ENCODE measurements at regions not wholly inside any gene's neighbourhood (a gene's known extent, or its start where the extent isn't known, plus 50 kb on each side); places are given as distances from the start of the nearest gene placed in this dataset.

GRCh38 chr12:127785986-127786590 is 480.9 kb upstream of the TMEM132C start (continued):
- TF ChIP-seq ZNF317 (CRISPR knock-in tag; IDR thresholded peaks at IDR 0.05; ENCODE audit: borderline replicate concordance, low read depth), result no peak
- no peak for TF ChIP-seq OVOL2 (CRISPR knock-in tag; IDR thresholded peaks at IDR 0.05; ENCODE audit: borderline replicate concordance)
- no peak for TF ChIP-seq ZNF416 (CRISPR knock-in tag; IDR thresholded peaks at IDR 0.05)

DNA sequence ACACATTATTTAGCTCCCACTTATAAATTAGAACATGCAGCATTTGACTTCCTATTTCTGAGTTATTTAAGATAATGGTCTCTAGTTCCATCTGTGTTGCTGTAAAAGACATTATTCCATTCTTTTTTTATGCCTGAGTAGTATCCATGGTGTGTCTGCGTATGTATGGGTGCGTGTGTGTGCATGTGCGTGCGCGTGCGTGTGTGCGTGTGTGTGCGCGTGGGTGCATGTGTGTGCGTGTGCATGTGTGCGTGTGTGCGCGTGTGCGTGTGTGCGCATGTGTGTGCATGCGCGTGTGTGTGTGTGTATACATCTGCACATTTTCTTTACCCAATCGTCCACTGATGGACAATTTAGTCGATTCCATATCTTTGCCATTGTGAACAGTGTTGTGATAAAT is 479.4 kb upstream of the TMEM132C start:
- ATAC-seq, result no peak
- TF ChIP-seq ELF4 (CRISPR knock-in tag; IDR thresholded peaks at IDR 0.05; ENCODE audit: low read depth), result no peak
- no peak for TF ChIP-seq ATF2 (CRISPR knock-in tag; IDR thresholded peaks at IDR 0.05; ENCODE audit: borderline replicate concordance, low read depth)
- no peak for TF ChIP-seq USF2 (CRISPR knock-in tag; IDR thresholded peaks at IDR 0.05)
- TF ChIP-seq, protein P1, sequence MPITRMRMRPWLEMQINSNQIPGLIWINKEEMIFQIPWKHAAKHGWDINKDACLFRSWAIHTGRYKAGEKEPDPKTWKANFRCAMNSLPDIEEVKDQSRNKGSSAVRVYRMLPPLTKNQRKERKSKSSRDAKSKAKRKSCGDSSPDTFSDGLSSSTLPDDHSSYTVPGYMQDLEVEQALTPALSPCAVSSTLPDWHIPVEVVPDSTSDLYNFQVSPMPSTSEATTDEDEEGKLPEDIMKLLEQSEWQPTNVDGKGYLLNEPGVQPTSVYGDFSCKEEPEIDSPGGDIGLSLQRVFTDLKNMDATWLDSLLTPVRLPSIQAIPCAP (CRISPR knock-in tag; IDR thresholded peaks at IDR 0.05), result no peak
- TF ChIP-seq MYBL2 (CRISPR knock-in tag; IDR thresholded peaks at IDR 0.05), result no peak
- no peak for TF ChIP-seq MAX (CRISPR knock-in tag; IDR thresholded peaks at IDR 0.05)
- TF ChIP-seq PRRX2 (CRISPR knock-in tag; IDR thresholded peaks at IDR 0.05), result no peak
- no peak for TF ChIP-seq ZNF263 (CRISPR knock-in tag; IDR thresholded peaks at IDR 0.05; ENCODE audit: low read depth)
- no peak for TF ChIP-seq CTCF (IDR thresholded peaks at IDR 0.05)
- Mint-ChIP-seq H3K36me3 (peaks cover 65% of the 10 kb centered on the region), H3K27ac (no peak overlapping the region), H3K9me3 (peaks cover 78% of the 10 kb centered on the region), H3K4me3 (no peak overlapping the region), H3K4me1 (no peaks in the 10 kb centered on the region), H3K27me3 (ENCODE audit: low read depth) (no peaks in the 10 kb centered on the region)
- ChIA-PET POLR2A (no interaction called here), CTCF (no interaction called here)
- no peak for DNase-seq (ENCODE audit: low spot score)

DNA sequence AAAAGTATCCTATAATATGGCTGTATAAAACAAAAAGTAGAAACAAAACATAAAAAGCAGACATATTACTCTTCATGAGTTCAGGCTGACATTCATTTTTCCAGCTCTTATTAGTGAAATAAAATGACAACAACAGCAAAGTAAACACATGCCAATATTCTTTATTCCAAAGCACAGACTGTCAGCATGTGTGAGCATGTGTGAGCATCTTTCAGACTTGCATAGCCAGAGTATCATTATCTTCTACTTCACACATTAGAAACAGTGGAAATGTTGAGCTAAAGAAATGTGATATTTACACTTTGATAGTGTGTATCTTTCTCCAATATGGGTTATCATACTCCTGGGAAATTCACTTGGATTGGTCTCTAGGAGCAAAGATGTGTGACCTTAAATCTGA is 476.6 kb upstream of the TMEM132C start:
- no peaks in the 10 kb centered on the region for H3K4me1 Mint-ChIP-seq
- H3K9me3 Mint-ChIP-seq, result peaks cover 75% of the 10 kb centered on the region
- H3K36me3 Mint-ChIP-seq, result peaks cover 66% of the 10 kb centered on the region
- no peak overlapping the region for H3K27ac Mint-ChIP-seq
- no peak for ATAC-seq
- DNase-seq (ENCODE audit: low spot score), result no peak
- CTCF ChIA-PET, result no interaction called here
- POLR2A ChIA-PET, result no interaction called here
- no peak overlapping the region for H3K4me3 Mint-ChIP-seq
- TF ChIP-seq ESRRA (CRISPR knock-in tag; IDR thresholded peaks at IDR 0.05; ENCODE audit: borderline replicate concordance) (no peak), CREM (CRISPR knock-in tag; IDR thresholded peaks at IDR 0.05) (no peak), HMGA2 (CRISPR knock-in tag; IDR thresholded peaks at IDR 0.05) (no peak), ZNF219 (CRISPR knock-in tag; IDR thresholded peaks at IDR 0.05; ENCODE audit: borderline replicate concordance) (no peak), MXD4 (CRISPR knock-in tag; IDR thresholded peaks at IDR 0.05; ENCODE audit: borderline replicate concordance) (no peak), GRHL2 (CRISPR knock-in tag; IDR thresholded peaks at IDR 0.05; ENCODE audit: insufficient replicate concordance, severe bottlenecking) (no peak), ZNF263 (CRISPR knock-in tag; IDR thresholded peaks at IDR 0.05; ENCODE audit: low read depth) (no peak), SOX15 (CRISPR knock-in tag; IDR thresholded peaks at IDR 0.05) (no peak)
- TF ChIP-seq, protein P2, sequence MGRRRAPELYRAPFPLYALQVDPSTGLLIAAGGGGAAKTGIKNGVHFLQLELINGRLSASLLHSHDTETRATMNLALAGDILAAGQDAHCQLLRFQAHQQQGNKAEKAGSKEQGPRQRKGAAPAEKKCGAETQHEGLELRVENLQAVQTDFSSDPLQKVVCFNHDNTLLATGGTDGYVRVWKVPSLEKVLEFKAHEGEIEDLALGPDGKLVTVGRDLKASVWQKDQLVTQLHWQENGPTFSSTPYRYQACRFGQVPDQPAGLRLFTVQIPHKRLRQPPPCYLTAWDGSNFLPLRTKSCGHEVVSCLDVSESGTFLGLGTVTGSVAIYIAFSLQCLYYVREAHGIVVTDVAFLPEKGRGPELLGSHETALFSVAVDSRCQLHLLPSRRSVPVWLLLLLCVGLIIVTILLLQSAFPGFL (CRISPR knock-in tag; IDR thresholded peaks at IDR 0.05; ENCODE audit: borderline replicate concordance), result no peak
- no peaks in the 10 kb centered on the region for H3K27me3 Mint-ChIP-seq (ENCODE audit: low read depth)
